ENCODE measurements at regions not wholly inside any gene's neighbourhood (a gene's known extent, or its start where the extent isn't known, plus 50 kb on each side); places are given as distances from the start of the nearest gene placed in this dataset.

DNA sequence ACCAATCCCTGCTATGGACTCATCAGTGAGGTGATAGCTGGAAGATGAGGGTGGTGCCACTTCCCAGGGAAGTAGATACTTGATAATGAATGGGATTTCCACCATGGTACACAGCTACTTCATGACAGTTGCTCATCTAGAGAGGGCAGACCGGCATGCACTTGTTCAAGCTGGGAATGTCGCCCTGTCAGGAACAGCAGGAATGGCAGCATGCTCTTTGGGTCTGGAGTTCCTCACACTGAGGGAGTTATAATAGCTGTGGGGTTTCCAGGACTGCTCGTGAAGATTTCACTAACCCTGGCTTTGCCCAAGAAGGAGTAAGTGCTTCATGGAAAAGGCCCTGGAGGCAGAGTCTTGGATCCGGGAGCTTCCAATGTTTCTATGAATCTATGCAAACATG is 129.2 kb downstream of the PSMG1 start:
- TF ChIP-seq POLR2A (IDR thresholded peaks at IDR 0.05) (no peak), EP300 (IDR thresholded peaks at IDR 0.05) (no peak)
- TF ChIP-seq, protein P1, sequence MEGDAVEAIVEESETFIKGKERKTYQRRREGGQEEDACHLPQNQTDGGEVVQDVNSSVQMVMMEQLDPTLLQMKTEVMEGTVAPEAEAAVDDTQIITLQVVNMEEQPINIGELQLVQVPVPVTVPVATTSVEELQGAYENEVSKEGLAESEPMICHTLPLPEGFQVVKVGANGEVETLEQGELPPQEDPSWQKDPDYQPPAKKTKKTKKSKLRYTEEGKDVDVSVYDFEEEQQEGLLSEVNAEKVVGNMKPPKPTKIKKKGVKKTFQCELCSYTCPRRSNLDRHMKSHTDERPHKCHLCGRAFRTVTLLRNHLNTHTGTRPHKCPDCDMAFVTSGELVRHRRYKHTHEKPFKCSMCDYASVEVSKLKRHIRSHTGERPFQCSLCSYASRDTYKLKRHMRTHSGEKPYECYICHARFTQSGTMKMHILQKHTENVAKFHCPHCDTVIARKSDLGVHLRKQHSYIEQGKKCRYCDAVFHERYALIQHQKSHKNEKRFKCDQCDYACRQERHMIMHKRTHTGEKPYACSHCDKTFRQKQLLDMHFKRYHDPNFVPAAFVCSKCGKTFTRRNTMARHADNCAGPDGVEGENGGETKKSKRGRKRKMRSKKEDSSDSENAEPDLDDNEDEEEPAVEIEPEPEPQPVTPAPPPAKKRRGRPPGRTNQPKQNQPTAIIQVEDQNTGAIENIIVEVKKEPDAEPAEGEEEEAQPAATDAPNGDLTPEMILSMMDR (IDR thresholded peaks at IDR 0.05), result no peak
- Histone ChIP-seq H3K4me3 (no peak overlapping the region), H3K9me3 (no peaks in the 10 kb centered on the region), H3K36me3 (no peaks in the 10 kb centered on the region), H3K27ac (peak overlapping the region in 1 of 4 donors; percentile 59), H3K27me3 (no peaks in the 10 kb centered on the region), H3K4me1 (peaks cover 0 to 2% (median 0%) of the 10 kb centered on the region in 4 donors)
- WGBS, 2 donors, result 81 to 82% methylated on average over 4 of the region's 4 CpGs
- no peak for DNase-seq (ENCODE audit: low spot score in 2 of 2)

DNA sequence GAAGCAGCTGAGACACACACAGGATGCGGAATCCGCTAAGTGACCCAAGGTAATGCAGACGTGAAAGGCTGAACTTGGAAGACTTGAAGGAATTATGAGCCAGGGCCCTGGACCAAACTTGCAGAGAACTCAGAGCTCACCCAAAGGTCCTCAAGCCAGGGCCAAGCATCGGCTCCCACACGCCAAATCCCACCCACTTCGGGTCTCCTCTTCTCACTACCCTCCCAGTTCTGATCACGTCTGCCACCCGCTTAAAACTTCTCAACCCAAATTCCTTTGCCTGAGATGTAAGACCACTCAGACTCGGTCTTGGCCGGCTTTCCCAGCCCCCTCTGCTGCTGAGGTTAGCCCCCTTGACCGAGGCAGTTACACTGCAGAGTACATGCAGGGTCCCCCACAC is 130.1 kb downstream of the PSMG1 start:
- WGBS, 2 donors, result 82 to 89% methylated on average over 11 of the region's 11 CpGs
- DNase-seq (ENCODE audit: low spot score in 2 of 2), result no peak

DNA sequence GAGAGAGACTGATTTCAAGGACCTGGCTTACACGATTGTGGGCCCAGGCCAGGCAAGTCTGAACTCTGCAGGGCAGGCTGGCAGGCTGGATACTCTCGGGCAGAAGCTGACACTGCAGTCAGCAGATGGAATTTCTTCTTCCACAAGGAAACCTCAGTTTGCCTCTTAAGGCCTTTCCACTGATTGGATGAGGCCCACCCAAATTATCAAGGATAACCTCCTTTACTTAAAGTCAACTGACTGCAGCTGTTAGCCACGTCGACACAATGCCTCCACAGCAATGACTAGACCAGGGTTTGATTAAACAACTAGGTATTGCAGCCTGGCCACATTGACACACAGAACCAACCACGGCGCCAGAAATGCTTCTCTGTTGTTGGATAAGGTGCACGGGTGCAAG is 130.5 kb downstream of the PSMG1 start:
- TF ChIP-seq EP300 (IDR thresholded peaks at IDR 0.05), result no peak
- no peak for TF ChIP-seq POLR2A (IDR thresholded peaks at IDR 0.05)
- TF ChIP-seq, protein P1 (IDR thresholded peaks at IDR 0.05), result no peak
- Histone ChIP-seq H3K4me3 (no peak overlapping the region), H3K9me3 (no peaks in the 10 kb centered on the region), H3K27me3 (no peaks in the 10 kb centered on the region), H3K27ac (no peak overlapping the region), H3K36me3 (no peaks in the 10 kb centered on the region), H3K4me1 (peaks cover 0 to 2% (median 0%) of the 10 kb centered on the region in 4 donors)
- WGBS, 2 donors, result 85 to 91% methylated on average over 7 of the region's 7 CpGs
- DNase-seq (ENCODE audit: low spot score in 2 of 2), result no peak

More for the DNA sequence above, 130.1 kb downstream of the PSMG1 start:
- TF ChIP-seq, protein P1 (IDR thresholded peaks at IDR 0.05), result no peak
- TF ChIP-seq EP300 (IDR thresholded peaks at IDR 0.05), result no peak
- no peak for TF ChIP-seq POLR2A (IDR thresholded peaks at IDR 0.05)
- H3K9me3 ChIP-seq, result no peaks in the 10 kb centered on the region
- no peaks in the 10 kb centered on the region for H3K36me3 ChIP-seq
- peaks cover 0 to 2% (median 0%) of the 10 kb centered on the region in 4 donors for H3K4me1 ChIP-seq
- H3K27ac ChIP-seq, result no peak overlapping the region
- no peaks in the 10 kb centered on the region for H3K27me3 ChIP-seq
- no peak overlapping the region for H3K4me3 ChIP-seq

GRCh38 chr21:39051588-39051949 is 131.7 kb downstream of the PSMG1 start:
- Histone ChIP-seq H3K4me1 (peaks cover 0 to 2% (median 0%) of the 10 kb centered on the region in 4 donors), H3K27ac (no peak overlapping the region), H3K36me3 (no peaks in the 10 kb centered on the region), H3K27me3 (no peaks in the 10 kb centered on the region), H3K4me3 (no peak overlapping the region), H3K9me3 (no peaks in the 10 kb centered on the region)
- DNase-seq (ENCODE audit: low spot score in 2 of 2), result no peak
- TF ChIP-seq EP300 (IDR thresholded peaks at IDR 0.05), result no peak
- TF ChIP-seq, protein P1 (IDR thresholded peaks at IDR 0.05), result no peak
- no peak for TF ChIP-seq POLR2A (IDR thresholded peaks at IDR 0.05)
- 79 to 83% methylated on average over 3 of the region's 3 CpGs for WGBS, 2 donors

DNA sequence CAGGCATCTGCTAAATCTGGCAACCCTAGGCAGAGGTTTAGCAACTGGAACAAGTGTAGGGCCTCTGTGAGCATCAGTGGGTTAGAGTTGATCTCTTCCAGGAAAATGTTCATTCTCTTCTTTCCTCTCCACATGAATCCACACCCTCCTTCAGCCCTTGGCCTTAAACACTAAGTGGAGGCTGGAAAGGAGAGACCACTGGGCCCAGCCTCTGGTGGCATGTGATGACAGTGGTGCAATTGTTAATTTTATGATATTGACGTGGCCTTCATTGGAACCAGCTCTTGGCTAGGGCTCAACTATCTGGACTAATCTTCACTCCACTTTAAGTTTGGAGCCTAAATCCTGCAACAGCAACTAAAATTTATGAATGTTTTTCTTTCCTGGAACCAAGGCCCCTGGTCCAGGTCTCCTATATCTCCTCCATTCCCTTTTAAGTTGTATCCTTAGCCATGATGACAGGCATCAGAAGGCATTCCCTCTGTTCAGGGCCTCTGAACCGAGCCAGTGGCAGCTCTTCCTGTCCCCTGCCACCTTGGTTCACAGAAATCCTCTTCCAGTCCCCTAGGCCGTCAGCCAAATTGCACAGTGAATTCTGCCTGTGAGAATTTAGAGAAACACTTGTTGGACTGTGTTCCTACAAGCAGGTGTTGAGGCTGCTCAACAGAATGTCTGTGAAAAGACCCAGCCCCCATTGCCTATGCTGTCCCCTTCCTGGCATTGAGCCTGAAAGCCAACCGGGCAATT is 132.2 kb downstream of the PSMG1 start:
- no peak for DNase-seq (ENCODE audit: low spot score in 2 of 2)

More for the DNA sequence above, 132.2 kb downstream of the PSMG1 start:
- peaks cover 0 to 2% (median 0%) of the 10 kb centered on the region in 4 donors for H3K4me1 ChIP-seq
- no peaks in the 10 kb centered on the region for H3K36me3 ChIP-seq
- no peak overlapping the region for H3K27ac ChIP-seq
- TF ChIP-seq, protein P1 (IDR thresholded peaks at IDR 0.05), result no peak
- TF ChIP-seq POLR2A (IDR thresholded peaks at IDR 0.05), result no peak
- TF ChIP-seq EP300 (IDR thresholded peaks at IDR 0.05), result no peak
- H3K9me3 ChIP-seq, result no peaks in the 10 kb centered on the region
- 58 to 59% methylated on average over 4 of the region's 4 CpGs for WGBS, 2 donors
- H3K27me3 ChIP-seq, result no peaks in the 10 kb centered on the region
- no peak overlapping the region for H3K4me3 ChIP-seq
